Thyroid gland (tissue), 4 donors: ENCODE measurements at regions not wholly inside any gene's neighbourhood (a gene's known extent, or its start where the extent isn't known, plus 50 kb on each side); places are given as distances from the start of the nearest gene placed in this dataset.

Experiments used
- DNase-seq, 2 donors: peaks; one replicate each; pipeline ENCODE4 v3.0.0-alpha.2; 2019
- H3K27ac ChIP-seq, 3 donors: fragments of 200-600 bp; sonication (generic); 1 replicate in 2 of 3; 2 replicates in 1 of 3; pipeline ENCODE4 v1.5.1; 2016 to 2019; ENCODE audit warnings: mild to moderate bottlenecking in 1 of 3, moderate library complexity in 1 of 3
- H3K27me3 ChIP-seq: fragments of 200-600 bp; sonication (generic); one replicate; pipeline ENCODE4 v1.5.1; 2019
- H3K36me3 ChIP-seq, 2 donors: fragments of 200-600 bp; sonication (generic); one replicate each; pipeline ENCODE4 v1.5.1; 2016 to 2019
- H3K4me1 ChIP-seq, 2 donors: fragments of 200-600 bp; sonication (generic); one replicate each; pipeline ENCODE4 v1.5.1; 2017 to 2019
- H3K4me3 ChIP-seq, 3 donors: fragments of 200-600 bp; sonication (generic); replicated peaks in 1 of 3; 1 replicate in 2 of 3; 2 replicates in 1 of 3; pipeline ENCODE4 v1.5.1; 2016; ENCODE audit warnings: mild to moderate bottlenecking in 1 of 3
- H3K9me3 ChIP-seq: fragments of 200-600 bp; sonication (generic); one replicate; pipeline ENCODE4 v1.5.1; 2017
- POLR2A ChIP-seq, 2 donors: fragments of 450-650 bp; IDR thresholded peaks; one replicate each; pipeline ENCODE4 v1.6.1; 2017; ENCODE audit warnings: antibody characterized with exemption in 2 of 2, mild to moderate bottlenecking in 2 of 2, moderate library complexity in 1 of 2
- WGBS, 2 donors: methylation state at CpG; one replicate each; pipeline ENCODE4 v1.1.5; 2017; 5-methylcytosine and 5-hydroxymethylcytosine counted together
- intact Hi-C: fragments of 100-400 bp; cut with DNase I; formaldehyde crosslinking; loops from one replicate; pipeline ENCODE4 v1.15.1; 2023
- TF ChIP-seq, protein P1 (sequence below), 6 experiments: fragments of 200-600 bp in 3 of 6; fragments of 450-650 bp in 3 of 6; sonication (generic) in 3 of 6; IDR thresholded peaks; one replicate each; pipeline ENCODE4 v1.5.1; 2016 to 2019; ENCODE audit warnings: antibody characterized with exemption in 6 of 6, mild to moderate bottlenecking in 2 of 6, inconsistent platforms in 1 of 6, moderate library complexity in 1 of 6

DNA sequence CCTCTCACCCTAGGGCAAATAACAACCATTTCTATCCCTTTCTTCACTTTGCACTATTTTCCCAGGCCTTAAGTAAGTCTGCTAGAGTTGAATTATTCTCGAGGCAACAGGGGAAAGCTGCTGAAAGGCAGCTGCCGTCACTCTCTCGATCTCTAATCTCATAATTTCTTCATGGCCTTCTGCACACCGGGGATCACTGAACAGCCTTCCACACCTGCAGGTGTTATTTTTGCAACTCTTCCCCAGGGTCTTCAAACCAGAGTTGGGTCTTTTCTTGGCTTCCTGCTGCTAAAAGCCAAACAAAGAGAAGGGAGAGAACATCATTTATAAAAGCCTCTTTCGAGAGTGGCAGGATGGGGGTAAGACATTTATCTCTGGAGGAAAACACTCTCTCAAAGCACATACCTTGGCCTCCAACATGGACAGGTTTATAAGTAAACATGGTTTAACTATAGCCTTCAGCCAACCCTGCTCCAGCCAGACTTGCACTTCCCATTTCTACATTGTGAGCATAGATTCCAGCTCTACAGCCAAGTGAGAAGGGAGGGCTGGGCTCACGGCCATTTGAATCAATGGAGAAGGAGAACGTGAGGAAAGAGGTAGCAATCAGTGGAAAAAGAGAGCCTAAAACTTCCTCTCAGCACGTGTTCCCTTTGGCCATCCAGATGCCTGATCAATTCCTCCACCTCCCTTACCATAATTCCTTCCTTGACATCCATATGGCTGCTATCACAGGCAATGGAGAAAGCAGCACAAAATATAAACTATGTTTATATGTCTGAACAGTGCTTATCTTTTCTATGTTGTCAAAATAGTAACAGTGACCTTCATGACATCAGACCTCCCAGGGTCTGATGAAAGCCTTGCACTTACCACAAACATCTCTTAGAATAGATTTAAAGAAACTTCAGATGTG is 464.9 kb downstream of the TLE1 start:
- H3K9me3 ChIP-seq = no peaks in the 10 kb centered on the region
- TF ChIP-seq, protein P1, sequence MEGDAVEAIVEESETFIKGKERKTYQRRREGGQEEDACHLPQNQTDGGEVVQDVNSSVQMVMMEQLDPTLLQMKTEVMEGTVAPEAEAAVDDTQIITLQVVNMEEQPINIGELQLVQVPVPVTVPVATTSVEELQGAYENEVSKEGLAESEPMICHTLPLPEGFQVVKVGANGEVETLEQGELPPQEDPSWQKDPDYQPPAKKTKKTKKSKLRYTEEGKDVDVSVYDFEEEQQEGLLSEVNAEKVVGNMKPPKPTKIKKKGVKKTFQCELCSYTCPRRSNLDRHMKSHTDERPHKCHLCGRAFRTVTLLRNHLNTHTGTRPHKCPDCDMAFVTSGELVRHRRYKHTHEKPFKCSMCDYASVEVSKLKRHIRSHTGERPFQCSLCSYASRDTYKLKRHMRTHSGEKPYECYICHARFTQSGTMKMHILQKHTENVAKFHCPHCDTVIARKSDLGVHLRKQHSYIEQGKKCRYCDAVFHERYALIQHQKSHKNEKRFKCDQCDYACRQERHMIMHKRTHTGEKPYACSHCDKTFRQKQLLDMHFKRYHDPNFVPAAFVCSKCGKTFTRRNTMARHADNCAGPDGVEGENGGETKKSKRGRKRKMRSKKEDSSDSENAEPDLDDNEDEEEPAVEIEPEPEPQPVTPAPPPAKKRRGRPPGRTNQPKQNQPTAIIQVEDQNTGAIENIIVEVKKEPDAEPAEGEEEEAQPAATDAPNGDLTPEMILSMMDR (IDR thresholded peaks at IDR 0.05) = no peak
- TF ChIP-seq POLR2A (IDR thresholded peaks at IDR 0.05) = no peak
- no peaks in the 10 kb centered on the region for H3K27me3 ChIP-seq
- H3K4me1 ChIP-seq = no peaks in the 10 kb centered on the region
- DNase-seq = no peak
- no peak overlapping the region for H3K27ac ChIP-seq
- no peaks in the 10 kb centered on the region for H3K36me3 ChIP-seq
- 47 to 52% methylated on average over 8 of the region's 8 CpGs for WGBS, 2 donors
- no peak overlapping the region for H3K4me3 ChIP-seq
- intact Hi-C loops = no loop called here

DNA sequence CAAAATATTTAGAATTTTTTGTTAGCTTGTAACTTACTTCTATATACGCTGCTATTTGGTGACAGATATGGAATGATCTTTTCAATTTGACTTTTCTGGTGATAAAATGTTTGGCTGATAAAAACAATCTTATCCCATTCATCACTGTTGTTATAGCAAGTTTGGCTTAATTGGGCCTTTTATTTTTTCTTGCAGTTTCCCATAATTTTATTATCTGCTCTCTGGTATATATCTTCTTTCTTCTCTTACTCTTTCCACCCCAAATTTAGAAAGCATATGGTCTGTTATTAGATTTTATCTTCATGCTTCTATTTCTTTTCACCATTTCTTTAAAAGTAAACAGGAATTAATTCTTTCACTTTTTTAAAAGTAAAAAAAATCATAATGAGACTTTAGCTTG is 474.4 kb downstream of the TLE1 start:
- Histone ChIP-seq H3K27ac (no peak overlapping the region), H3K36me3 (no peaks in the 10 kb centered on the region), H3K9me3 (no peaks in the 10 kb centered on the region), H3K4me1 (no peaks in the 10 kb centered on the region), H3K4me3 (no peak overlapping the region), H3K27me3 (no peaks in the 10 kb centered on the region)
- 96% methylated on average over 1 of the region's 1 CpG for WGBS, 2 donors
- intact Hi-C loops = no loop called here
- no peak for DNase-seq
- no peak for TF ChIP-seq POLR2A (IDR thresholded peaks at IDR 0.05)
- TF ChIP-seq, protein P1 (IDR thresholded peaks at IDR 0.05) = no peak

DNA sequence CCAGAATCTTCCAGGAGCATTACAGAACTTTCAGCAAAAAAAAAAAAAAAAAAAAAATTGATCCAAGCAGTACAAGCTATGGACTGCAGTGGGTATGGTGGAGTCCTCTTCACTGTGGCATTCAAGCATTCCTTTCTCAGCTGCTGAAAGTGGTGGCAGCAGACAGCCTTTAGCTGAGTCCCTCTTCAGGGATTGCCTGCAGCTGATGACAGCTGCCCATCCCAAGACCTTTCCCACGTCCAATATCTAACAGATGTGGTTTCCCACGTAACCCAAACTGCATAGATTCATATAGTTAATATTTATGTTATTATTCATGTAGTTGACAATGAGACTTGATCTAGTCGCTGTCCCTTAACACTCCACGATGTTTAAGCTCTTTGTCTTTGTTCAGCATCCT is 475.9 kb downstream of the TLE1 start:
- no peak for TF ChIP-seq POLR2A (IDR thresholded peaks at IDR 0.05)
- TF ChIP-seq, protein P1 (IDR thresholded peaks at IDR 0.05) = no peak
- Histone ChIP-seq H3K4me3 (no peak overlapping the region), H3K27ac (no peak overlapping the region), H3K4me1 (no peaks in the 10 kb centered on the region), H3K27me3 (no peaks in the 10 kb centered on the region), H3K9me3 (no peaks in the 10 kb centered on the region), H3K36me3 (no peaks in the 10 kb centered on the region)
- DNase-seq = no peak
- intact Hi-C loops = no loop called here
- WGBS, 2 donors = 91 to 93% methylated on average over 4 of the region's 4 CpGs

DNA sequence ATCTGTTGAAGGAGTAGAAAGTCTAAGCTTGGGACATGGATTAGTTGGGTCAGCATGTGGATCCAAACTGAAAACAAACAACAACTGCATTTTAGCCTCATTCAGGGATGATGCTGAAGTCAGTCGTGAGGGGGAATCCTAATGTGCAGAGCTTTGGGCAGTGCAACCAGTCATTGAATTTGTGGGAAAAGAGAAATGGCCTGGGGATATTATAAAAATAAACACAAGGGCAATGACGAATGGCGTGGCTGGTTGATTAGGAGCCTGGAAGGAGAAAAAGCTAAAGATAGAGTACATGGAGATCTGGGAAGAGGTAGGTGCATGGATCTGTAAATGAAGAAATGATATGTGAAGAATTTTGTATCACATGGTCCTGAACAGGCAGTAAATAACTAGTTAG is 477.6 kb downstream of the TLE1 start:
- intact Hi-C loops = no loop called here
- H3K4me3 ChIP-seq = no peak overlapping the region
- H3K36me3 ChIP-seq = no peaks in the 10 kb centered on the region
- H3K9me3 ChIP-seq = no peaks in the 10 kb centered on the region
- no peak overlapping the region for H3K27ac ChIP-seq
- WGBS, 2 donors = 88% methylated on average over 3 of the region's 3 CpGs
- TF ChIP-seq, protein P1 (IDR thresholded peaks at IDR 0.05) = no peak
- TF ChIP-seq POLR2A (IDR thresholded peaks at IDR 0.05) = no peak
- no peaks in the 10 kb centered on the region for H3K27me3 ChIP-seq
- no peaks in the 10 kb centered on the region for H3K4me1 ChIP-seq
- DNase-seq = no peak

DNA sequence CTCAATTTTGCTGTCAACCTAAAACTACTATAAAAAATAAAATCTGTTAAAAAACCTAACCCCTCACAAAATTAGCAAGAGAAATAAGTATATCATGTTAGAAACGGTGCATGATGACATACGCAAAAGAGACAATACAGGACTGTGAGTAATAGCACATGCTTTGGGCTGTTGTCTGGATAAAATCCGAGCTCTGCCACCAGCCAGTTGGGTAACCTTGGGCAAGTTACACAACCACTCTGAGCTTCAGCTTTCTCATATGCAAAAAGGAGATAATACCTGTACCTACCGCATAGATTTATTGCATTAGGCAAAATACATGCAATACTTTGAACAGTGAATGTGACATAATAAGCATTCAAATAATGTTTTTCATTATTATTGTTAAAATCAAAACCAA is 481.7 kb downstream of the TLE1 start:
- H3K4me1 ChIP-seq = no peaks in the 10 kb centered on the region
- H3K36me3 ChIP-seq = no peaks in the 10 kb centered on the region
- H3K27me3 ChIP-seq = no peaks in the 10 kb centered on the region
- no peak overlapping the region for H3K27ac ChIP-seq
- no peaks in the 10 kb centered on the region for H3K9me3 ChIP-seq
- DNase-seq = no peak
- H3K4me3 ChIP-seq = no peak overlapping the region
- WGBS, 2 donors = 94 to 96% methylated on average over 4 of the region's 4 CpGs
- TF ChIP-seq, protein P1 (IDR thresholded peaks at IDR 0.05) = no peak
- TF ChIP-seq POLR2A (IDR thresholded peaks at IDR 0.05) = no peak
- intact Hi-C loops = no loop called here
